GM21515 (cell line): ENCODE measurements at regions not wholly inside any gene's neighbourhood (a gene's known extent, or its start where the extent isn't known, plus 50 kb on each side); places are given as distances from the start of the nearest gene placed in this dataset.

ENCODE experiments used
- ATAC-seq: cut with Tn5 transposase; IDR thresholded peaks from one replicate; pipeline ENCODE4 v1.9.1; 2021; ENCODE audit not compliant: unreplicated experiment

DNA sequence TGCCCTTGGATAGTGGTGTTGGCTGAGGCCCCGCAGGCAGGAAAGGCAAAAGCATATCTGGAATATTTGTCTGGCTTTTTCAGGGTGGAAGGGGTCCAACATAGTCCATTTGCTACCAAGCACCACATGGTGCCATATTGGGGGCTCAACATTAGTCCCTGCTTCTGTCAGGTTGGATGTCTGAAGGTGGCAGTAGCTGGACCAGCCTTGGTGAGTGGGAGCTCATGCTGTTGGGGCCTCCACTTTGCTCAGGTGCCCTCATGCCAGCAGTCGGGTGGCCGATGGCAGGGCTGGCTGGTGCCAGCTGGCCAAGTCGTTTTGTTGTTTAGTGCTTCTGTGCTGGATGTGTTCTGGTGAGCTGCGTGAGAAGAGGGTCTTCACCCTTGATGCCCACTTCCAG is 135.3 kb downstream of the PAPOLA start:
- ATAC-seq, result no peak

DNA sequence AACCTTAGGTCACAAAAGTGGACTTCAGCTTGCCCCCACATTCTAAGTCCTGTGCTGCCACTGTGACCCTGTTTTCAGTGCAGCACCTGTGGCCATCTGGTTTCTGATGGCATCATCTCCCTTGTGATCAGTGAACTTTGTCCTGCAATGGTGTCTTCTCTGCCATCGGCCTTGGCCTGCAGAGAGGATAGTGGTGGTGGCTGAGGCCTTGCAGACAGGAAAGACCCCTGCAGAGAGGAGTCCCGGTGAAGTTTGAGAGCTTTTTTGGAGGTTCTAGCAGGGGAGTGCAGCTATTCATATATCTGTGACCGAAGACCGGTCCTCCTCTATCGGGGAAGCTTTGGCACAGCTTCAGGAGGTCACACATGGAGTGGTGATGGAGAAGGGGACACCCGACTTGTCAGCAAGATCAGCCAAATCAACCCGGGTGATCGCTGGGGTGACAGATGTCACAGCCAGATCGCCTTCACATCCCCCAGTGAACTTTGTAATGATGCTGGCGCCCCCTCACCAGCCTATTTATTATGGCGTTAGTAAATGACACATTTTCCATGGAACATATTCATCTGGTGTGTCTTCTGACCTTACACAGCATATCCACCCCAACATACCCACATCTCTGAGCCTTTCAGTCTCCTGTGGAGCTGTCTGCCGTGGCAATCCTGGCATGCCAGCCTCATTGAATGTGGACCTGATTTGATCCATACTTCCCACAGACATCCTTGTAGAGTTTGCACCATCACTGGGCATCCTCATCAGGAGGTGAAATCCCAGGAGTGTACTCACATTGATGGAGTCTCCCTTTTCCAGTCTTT is 136.1 kb downstream of the PAPOLA start:
- no peak for ATAC-seq

DNA sequence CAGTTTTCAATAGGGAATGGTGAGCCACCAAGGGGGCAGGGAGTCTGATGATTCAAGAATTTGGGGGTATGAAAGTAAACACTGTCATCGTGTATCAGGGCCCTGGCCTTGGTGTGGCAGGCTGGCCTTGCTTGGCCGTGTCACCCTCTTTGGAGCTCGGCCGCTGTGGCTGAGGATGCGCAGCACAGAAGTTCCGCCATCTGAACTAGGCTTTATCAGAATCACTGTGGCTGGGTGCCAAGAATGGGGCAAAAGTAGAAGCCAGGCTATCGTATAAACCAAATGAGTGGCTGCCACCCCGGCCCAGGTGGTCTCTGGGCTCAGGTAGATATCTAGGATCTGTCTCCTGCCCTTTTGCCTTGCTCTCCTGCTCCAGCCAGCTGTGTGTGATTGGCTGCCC is 137.4 kb downstream of the PAPOLA start:
- no peak for ATAC-seq

DNA sequence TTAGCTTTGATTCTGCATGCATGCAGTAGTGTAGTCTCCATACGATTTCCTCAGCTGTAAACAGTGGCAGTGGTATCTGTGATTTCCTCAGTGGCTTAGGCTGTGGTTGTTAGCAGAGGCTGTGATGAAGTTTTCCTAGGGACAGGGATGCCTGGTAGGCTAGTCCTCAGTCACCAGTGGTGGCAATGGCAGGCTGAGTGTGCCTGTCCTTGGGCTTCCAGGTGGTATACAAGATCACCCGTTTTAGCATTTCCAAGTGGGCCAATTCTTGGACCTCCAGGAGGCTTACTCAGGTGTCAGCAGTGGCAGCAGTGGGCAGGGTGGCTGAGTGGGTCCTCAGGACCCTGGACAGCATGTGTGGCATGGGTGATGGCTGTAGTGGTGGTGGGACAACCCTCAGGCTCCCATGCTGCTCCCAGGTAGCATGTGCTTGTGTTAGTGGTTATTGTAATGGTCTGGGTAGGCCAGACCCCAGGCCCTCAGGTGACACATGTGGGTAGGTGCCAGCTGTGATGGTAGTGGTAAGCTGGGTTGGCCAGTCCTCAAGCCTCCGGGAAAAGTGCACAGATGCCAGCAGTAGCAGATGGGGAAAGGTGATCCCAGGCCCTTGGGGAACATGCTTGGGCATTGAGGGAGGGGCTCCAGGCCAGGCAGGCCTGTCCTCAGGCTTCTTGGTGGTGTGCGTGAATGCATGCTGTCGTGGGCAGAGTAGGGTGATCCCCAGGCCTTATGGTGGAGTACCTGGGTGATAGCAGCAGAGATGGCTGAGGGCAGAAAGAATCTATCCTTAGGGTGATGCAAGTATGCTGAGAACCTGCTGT is 146.5 kb downstream of the PAPOLA start:
- ATAC-seq, result no peak

DNA sequence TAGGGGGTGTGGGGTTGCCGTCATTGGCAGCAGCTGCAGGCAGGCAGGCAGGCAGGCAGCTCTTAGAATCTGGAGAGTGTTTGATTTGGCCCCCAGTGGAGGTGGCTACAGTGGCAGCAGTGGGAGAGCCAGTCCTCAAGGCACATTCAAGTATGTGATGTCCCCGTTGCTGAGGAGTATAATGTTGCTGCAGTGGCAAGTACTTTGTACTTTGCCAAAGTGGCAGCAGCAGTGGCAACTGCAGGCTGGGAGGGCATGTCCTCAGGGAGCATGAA is 147.1 kb downstream of the PAPOLA start:
- no peak for ATAC-seq

DNA sequence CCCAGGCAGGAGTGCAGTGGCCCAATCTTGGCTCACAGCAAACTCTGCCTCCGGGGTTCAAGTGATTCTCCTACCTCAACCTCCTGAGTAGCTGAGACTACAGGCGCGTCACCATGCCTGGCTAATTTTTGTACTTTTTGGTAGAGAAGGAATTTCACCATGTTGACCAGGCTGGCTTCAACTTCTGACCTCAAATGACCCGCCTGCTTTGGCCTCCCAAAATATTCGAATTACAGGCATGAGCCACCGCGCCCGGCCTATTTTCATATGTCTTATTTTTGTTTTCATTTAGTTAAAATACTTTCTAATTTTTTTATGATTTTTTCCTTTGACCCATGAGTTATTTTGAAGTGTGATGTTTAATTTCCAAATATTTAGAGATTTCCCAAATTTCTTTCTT is 143.6 kb upstream of the VRK1 start:
- no peak for ATAC-seq

DNA sequence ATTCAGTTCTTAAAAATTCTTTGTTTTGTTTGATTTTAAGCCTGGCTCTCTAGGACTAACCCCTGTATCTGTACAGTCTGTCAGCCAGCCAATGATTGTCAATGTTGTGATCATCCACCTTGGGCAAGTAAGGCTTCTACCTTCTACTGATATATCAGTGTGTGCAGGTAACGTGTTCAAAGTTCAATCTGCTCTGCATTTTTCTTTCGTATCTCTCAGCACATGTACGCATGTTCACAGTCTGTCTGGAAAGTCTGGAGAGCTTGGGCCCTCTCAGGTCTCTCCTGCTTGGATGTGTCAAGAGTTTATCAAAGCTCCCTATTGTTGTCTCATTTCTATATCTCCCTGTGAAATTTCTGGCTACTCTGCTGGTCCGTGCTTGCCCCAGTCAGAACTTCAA is 138.6 kb upstream of the VRK1 start:
- no peak for ATAC-seq

DNA sequence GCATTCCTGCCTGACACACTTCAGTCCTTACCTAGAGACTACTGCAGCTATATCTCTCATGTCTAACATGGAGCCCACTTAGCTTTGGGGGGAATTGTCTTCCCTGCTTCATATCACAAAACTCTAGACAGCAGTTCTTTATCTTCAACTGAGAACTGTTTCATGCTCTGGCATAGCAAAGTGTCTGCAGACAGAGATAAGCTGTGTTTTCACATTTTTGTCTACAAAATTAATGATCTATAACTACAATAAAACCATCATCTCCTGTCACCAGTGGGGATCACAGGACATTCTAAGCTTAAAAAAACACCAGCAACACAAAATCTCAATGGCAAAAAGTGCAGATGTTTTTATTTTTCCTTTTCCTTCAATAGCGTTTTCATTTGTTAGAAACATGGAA is 137.1 kb upstream of the VRK1 start:
- ATAC-seq, result no peak

DNA sequence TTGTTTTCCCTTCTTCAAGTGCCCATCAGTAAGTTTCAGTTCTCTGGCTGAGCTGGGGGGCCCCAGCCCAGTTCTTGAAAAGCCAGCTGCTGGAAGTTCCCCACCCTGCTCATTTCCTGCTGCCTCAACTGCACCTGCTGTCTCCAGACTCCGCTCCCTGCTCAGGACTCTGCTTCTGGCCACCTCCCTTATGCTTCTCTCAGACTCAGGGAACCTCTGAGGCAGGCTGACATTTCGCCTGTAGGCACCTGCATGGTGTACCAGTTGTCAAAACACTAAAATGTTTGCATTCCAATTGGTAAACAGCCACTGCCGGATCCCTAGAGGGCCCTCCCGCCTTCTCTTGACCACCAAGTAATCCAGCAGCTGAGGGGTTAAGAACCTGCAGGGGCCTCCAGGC is 136.5 kb upstream of the VRK1 start:
- no peak for ATAC-seq

DNA sequence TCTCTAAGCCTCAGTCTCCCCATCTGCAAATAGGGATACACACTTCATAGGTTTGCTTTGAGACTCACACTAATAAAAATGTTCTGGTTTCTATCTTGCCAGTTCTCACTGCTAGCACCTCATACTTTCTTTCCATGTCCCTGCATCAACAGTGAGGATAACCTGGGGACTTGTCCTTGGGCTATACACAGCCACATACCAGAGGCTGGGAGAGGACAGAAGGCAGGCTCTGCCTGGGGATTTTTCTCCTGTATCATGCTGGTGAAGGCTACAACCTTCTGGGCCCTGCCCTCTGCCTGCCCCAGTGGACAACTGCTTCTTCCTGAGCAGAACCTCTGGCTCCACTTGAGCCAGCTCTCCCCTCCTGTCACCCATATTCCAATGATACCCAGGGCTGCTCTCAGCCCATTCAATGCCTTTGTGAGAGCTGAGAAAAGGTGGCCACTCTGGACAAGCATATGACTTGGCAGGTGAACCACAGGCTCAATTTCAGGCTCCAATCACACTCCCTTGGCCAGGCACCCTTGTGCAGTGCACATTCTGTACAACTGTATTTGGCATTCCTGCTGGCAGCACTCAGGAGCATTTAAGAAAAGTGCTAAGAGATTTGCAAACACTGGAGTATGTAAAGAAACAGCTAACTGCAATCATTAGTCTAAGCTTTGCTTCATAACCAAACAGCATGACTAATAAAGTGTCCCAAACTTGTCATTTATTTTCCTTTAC is 135.8 kb upstream of the VRK1 start:
- ATAC-seq, result no peak

DNA sequence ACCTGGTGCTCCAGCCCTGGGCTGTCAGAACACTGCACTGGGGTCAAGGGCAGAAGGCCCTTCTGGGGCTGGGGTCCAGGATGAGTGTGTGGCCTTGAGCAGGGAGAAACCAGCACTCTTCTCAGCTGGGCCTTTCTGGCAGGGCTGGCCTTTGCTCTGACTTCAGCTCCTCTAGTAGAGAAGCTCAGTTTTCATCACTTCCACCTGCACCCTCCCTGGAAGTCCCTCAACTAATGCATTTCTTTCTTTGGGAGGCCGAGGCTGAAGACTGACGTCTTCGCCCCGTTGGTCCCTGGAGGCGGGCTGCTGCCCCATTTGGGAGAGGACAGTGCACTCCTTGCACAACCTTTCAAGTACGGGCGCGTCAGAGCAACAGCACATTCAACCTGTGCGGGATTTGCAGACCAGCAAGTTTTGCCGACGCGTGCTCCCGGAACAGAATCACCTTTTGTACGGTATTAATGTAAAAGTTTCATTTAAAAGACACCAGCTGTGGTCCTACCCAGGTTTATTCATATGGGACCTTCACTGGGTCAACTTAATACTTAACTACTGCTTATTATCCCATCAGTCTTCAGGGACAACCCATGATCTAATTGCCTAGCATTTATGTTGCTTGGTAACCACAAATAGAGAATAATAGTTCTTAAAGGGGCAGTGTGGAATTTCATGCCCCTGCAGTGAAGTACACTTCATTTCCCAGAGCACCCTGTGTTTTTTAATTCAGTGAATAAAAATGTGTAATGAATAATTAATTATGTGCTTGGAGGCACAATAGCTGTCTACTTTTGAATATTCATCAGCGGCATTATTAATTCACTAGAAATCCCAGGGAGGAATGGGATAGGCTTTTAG is 134.8 kb upstream of the VRK1 start:
- no peak for ATAC-seq

DNA sequence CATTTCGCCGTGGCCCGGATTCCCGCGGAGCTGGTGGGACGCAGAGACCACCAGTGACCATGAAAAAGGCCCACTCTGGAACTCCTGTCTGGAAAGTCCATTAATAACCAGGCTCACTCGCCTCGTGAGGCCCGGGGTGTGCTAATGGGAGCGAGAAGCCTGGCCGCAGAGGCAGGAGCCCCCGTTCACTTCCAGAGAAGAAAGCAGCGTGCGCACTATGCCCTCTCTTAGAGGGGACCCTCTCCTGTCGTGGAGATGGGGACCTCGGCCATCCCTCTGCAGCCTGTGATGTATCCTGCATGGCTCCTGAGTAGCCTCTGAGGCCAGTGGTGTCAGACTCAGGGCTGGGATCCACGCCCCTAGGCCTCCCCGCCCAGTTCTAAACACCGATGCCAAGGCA is 134.1 kb upstream of the VRK1 start:
- no peak for ATAC-seq

DNA sequence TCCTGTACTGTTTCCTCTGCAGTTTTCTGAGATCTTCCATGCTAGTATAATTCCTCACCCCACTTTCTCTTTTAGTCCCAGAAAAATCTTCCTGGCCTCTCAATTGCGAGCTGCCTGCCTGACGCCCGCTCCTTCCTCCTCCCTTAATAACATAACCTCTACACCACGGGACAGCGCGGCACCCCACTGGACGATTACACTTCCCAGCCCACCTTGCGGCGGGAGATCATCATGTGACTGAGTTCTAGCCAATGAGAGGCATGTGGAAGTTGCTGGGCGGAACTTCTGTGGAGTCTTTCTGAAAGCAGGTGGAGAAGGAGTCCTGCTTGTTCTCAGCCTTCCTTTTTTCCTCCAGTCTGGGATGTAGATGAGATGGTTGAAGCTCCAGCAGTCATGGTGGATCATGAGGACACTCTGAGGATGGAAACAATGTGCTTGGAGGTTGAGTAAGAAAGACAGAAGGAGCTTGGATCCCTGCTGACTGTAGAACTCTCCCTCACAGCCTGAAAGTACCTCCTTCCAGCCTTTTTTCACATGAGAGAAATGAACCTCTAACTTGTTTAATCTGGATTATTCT is 133.6 kb upstream of the VRK1 start:
- ATAC-seq, result no peak

DNA sequence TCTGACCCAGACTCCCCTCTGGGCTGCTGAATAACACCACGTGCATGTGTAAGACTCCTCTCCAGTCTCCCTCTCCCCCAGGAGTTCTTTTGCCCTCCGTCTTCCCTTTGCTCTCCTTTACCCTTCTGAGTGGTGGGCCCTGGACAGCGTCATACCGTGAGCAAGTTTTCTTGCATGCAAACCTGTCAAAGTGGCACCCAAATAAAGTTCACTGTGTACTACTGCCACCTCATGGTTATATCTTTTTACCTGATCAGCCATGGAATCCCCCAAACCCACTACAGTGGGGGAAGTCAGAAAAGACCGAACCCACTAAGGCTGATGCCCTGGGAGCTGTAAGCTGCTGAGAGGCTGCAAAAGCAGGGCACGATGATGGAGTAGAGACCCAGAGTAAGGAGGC is 131.1 kb upstream of the VRK1 start:
- no peak for ATAC-seq

DNA sequence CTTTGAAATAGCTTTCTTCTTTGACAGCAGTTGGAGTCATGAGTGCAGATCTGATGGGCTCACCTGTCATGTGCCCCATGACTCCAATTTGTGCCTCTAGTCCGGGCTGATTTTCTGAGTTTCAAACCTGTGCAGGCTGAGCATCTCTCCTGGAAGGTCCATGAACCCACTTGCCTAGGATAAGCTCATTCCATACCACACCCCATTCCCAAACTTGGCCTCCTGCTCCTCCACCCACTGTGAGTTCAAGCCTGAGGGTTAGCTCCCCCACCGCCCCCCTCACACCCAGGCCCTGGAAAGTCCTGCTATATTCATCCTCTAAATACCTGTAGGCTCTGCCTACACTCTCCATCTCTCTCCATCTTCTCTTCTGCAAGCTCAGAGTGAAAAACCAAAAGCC is 126.8 kb upstream of the VRK1 start:
- no peak for ATAC-seq

DNA sequence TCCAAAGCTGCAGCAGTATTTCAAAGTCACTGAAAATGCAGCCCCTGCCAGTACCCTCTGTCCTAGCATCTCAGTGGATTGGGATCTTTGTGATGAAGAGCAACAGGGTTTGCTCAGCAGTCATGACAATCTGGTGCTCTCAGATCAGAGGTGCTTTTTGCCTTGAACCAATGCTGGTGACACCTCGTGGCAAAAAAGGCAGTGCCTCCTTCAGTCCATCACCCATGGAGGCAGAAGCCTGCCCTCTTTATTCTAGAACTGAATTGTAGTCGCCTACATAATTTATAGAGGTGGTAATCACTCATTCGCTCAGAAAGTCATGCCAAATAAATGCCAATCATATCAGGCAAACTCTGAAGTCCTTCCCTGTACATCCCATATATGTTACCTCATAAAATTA is 126.0 kb upstream of the VRK1 start:
- ATAC-seq, result no peak

DNA sequence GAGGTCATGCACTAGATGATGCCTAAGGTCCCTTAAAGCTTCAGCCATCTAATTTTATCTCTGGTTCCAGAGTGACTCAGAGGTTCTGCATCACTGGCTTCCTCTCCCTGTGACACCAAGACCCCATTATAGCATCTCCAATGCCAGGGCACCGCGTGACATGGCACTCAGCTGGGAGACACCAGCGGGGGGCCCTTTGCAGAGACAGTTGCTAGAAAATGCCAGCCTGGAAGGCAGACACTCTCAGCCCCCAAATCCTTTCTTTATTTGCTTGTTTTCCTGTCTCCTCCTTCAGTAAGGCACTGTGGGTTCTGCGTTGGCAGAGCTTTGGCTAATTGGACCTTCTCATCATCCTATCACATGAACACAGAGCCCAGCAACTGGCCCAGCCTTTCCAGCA is 123.5 kb upstream of the VRK1 start:
- ATAC-seq, result no peak

DNA sequence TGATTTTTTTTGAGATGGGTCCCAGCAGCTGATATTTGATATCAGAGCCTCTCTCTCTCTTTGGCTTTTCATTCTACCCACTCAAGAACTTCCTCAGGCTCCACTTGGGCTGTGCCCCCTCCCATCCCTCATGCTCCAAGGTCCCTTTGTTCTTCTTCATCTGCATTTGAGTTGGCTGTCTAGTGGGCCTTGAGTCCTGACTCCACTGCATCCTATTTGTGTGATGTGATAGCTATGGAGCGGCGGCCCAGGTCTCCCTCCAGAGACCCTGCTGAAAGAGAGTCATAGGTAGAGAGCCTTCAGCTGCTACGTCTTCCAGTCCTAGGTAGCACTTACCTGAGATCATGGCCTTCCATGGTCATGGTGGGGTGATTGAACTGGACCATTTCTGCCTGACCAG is 123.1 kb upstream of the VRK1 start:
- no peak for ATAC-seq

DNA sequence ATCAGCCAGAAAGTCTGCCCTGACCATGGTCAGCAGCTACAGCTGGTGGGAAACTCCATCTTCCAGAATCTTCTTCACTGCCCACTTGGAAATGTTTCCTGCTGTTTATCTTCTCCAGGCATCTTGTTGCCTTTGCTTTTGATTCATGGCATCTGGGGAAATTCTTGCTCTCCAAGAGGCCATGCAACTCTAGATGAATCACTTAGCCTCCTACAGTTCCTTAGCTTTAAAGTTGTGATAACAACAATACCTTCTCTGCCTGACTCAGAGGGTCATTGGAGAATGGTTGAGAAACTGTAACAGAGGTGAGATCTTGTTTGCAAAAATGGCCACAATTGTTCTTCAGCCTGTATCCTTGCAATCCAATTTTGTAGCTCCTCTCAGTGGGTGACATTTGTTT is 121.0 kb upstream of the VRK1 start:
- ATAC-seq, result no peak

DNA sequence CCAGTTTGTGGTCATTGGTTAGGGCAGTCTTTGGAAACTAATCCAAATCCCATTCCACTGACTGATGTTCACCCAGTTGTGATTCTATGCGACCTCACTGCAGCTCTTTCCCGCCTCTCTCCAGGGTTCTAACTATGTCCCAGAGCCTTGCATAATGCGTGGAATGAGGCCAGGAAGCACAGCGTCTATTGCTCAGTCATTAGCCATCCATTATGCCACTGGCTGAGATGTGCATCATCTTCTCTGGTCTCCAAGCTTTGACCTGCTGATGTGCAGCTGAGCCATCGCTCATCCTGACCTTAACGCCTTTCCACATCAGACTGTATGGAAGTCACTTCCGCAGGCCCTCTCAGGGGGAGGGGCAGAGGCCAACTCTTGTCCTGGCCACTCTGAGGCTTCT is 115.4 kb upstream of the VRK1 start:
- no peak for ATAC-seq

DNA sequence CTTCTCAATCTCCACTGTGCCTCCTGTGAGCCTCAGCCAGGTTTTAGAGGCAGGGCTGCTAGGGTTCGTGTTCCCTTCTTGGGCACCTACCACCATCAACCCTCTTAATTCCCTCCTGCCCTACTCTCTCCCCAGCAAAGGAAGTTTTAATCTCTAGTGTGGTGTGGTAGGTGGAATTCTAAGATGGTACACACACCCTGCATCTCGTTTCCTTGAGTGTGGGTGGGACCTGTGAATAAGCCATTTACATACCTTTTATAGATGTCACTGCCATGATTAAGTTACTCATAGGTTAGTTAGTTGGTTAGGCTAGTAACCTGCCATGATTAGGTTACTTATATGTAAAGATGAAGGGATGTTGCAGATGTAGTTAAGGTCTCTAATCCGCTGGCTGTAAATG is 114.8 kb upstream of the VRK1 start:
- no peak for ATAC-seq
